Kidney epithelial cell (primary cell): ENCODE measurements at regions not wholly inside any gene's neighbourhood (a gene's known extent, or its start where the extent isn't known, plus 50 kb on each side); places are given as distances from the start of the nearest gene placed in this dataset.

Experiments
- DNase-seq: peaks from one replicate; pipeline ENCODE4 v3.0.0-alpha.2; 2010; ENCODE audit warnings: low read depth
- H3K27me3 ChIP-seq: 2 replicates; pipeline ENCODE4 v1.6.0; 2011; ENCODE audit warnings: low read length; ENCODE audit not compliant: control insufficient read depth, insufficient read depth
- H3K36me3 ChIP-seq: 2 replicates; pipeline ENCODE4 v1.5.1; 2011; ENCODE audit warnings: low read length; ENCODE audit not compliant: control insufficient read depth, insufficient read depth
- H3K4me3 ChIP-seq: 2 replicates; pipeline ENCODE4 v1.5.1; 2011; ENCODE audit warnings: low read depth, mild to moderate bottlenecking, control low read depth, low read length
- TF ChIP-seq, protein P1 (sequence below): IDR thresholded peaks from 2 replicates; pipeline ENCODE4 v1.5.1; 2011; ENCODE audit warnings: mild to moderate bottlenecking, moderate library complexity, low read length, control low read depth, inconsistent platforms; ENCODE audit not compliant: insufficient read depth, poor library complexity, severe bottlenecking

DNA sequence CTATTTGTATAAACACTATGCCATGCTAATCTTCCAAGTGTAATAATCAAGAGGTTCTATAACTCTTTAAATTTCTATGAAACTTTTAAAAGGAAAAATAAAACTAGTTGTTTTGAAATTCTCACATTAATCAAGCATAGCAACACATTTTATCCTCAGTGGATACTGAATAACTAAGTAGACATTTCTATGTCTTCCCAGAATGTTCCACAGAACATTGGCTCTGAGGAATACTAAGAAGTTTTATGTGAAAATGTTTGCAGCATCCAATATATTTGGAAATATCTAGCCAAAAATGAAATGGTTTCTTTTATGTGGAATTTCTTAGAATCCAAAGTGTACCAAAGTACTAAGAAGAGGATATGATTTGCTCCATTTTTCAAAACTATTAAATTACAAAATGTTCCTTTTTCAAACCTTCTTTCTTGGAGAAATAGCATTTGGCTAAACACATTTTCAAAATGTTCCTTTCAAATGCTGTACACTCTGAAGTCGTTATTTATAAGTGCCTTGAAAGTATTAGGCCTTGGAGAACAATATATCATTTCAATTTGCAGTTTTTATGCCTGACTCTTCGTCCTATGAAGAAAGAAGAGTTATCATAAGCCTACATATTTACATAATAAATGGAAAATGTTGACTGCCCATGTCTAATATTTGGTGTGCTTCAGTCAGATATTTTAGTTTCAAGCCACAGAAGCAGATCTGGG, 175.6 kb upstream of the COX7C start:
- TF ChIP-seq, protein P1, sequence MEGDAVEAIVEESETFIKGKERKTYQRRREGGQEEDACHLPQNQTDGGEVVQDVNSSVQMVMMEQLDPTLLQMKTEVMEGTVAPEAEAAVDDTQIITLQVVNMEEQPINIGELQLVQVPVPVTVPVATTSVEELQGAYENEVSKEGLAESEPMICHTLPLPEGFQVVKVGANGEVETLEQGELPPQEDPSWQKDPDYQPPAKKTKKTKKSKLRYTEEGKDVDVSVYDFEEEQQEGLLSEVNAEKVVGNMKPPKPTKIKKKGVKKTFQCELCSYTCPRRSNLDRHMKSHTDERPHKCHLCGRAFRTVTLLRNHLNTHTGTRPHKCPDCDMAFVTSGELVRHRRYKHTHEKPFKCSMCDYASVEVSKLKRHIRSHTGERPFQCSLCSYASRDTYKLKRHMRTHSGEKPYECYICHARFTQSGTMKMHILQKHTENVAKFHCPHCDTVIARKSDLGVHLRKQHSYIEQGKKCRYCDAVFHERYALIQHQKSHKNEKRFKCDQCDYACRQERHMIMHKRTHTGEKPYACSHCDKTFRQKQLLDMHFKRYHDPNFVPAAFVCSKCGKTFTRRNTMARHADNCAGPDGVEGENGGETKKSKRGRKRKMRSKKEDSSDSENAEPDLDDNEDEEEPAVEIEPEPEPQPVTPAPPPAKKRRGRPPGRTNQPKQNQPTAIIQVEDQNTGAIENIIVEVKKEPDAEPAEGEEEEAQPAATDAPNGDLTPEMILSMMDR, result no peak

DNA sequence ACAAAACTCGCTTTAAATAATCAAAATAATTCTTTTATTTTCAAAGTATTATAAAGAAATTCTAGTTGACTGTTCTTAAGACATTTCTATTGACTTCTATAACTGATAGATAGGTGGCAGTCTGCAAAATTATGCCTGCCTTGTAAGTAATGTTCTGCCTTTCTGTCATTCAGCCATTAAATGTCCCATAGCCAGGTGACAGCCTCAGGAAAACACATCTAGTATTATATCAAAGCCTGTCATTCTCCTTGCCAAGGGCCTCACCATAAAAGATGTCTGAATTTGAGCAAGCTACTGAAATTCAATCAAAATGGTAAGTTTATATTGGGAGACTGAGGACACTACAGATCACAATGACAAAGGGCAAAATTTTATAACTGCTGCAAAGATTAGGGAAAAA, 170.4 kb upstream of the COX7C start:
- TF ChIP-seq, protein P1, result no peak
- H3K4me3 ChIP-seq, result no peak overlapping the region
- no peaks in the 10 kb centered on the region for H3K27me3 ChIP-seq
- no peaks in the 10 kb centered on the region for H3K36me3 ChIP-seq
- DNase-seq, result no peak

More for the DNA sequence above, 175.6 kb upstream of the COX7C start:
- no peak for DNase-seq
- H3K4me3 ChIP-seq, result no peak overlapping the region
- no peaks in the 10 kb centered on the region for H3K27me3 ChIP-seq
- no peaks in the 10 kb centered on the region for H3K36me3 ChIP-seq

DNA sequence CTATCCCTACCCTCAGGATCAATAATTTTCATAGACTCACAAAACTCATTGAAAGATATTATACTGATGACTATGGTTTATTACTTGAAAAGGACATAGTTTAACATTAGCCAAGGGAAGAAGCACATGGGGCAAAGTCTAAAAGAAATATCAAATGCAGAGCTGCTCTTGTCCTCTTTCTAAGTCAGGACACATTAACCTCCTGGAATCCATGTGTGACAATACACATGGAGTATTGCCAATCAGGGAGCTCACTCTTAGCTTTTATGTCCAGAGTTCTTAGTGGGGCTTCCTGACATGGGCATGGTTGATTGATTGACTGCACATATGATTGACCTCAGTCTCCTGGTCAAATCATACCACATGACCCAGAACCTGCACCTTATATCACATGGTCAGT, 165.5 kb upstream of the COX7C start:
- TF ChIP-seq, protein P1, result no peak
- no peaks in the 10 kb centered on the region for H3K36me3 ChIP-seq
- no peak overlapping the region for H3K4me3 ChIP-seq
- DNase-seq, result no peak
- no peaks in the 10 kb centered on the region for H3K27me3 ChIP-seq

DNA sequence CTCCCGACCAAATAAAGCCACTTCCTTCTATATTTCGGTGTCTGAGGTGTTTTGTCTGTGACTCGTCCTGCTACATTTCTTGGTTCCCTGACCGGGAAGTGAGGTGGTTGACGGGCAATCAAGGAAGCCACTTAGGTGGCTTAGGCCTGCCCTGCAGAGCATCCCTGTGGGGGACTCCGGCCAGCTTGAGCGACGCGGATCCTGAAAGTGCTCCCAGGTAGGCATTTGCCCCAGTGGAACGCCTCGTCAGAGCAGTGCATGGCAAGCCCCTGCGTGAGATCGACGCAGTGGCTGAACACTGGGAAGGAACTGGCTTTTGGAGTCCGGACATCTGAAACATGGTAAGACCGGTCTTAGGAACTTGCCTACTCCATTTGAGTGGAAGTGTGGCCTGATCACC, 157.2 kb upstream of the COX7C start:
- H3K27me3 ChIP-seq, result no peaks in the 10 kb centered on the region
- TF ChIP-seq, protein P1, result no peak
- no peaks in the 10 kb centered on the region for H3K36me3 ChIP-seq
- no peak overlapping the region for H3K4me3 ChIP-seq
- DNase-seq, result no peak

DNA sequence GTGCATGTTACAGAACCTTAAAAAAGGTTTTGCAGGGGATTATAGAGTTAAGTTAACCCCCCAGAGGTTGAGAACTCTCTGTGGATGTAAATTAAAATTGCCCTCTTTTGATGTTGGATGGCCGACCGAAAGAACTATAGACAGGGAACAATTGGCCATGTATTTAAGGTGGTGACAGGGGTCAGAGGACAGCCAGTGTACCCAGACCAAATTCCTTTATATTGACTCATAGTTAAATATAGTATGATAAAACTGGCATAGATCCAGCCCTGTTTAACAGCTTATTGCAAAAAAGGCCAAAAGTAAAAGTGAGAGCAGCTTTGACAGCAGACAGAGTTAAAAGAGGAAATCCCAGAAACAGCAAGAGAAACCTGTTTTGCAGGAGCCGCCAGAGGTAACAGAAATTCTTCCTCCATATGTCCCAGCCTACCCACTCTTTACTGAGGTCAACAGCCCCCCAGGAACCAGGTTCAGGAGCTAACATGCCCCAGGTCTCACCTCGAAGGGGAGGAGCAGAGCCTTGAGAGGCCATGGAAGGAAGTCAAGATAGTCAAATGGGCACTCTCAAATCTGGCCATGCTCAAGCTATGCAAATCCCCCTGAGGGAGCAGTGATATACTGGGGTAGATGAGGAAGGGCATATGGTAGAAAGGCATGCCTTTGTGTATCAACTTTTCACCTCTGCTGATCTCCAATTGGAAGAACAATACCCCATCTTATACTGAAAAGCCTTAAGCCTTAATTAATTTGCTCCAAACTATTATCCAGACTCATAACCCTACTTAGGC, 156.4 kb upstream of the COX7C start:
- no peaks in the 10 kb centered on the region for H3K36me3 ChIP-seq
- TF ChIP-seq, protein P1, result no peak
- H3K4me3 ChIP-seq, result no peak overlapping the region
- peak; percentile 5 for DNase-seq
- H3K27me3 ChIP-seq, result no peaks in the 10 kb centered on the region
